ENCODE measurements at regions not wholly inside any gene's neighbourhood (a gene's known extent, or its start where the extent isn't known, plus 50 kb on each side); places are given as distances from the start of the nearest gene placed in this dataset.
"Not testable (repeated sequence)": the region's sequence is repeated elsewhere in the genome, so short reads cannot be mapped to it uniquely, and the experiment has no call there.

GRCh38 chr1:70586046-70586445 is 175.0 kb downstream of the CTH start:
- no peak for DNase-seq
- TF ChIP-seq POLR2A (IDR thresholded peaks at IDR 0.05; ENCODE audit: low read length) (no peak), GATA1 (IDR thresholded peaks at IDR 0.05; ENCODE audit: low read depth, low read length) (no peak)

- TF ChIP-seq POLR2A (IDR thresholded peaks at IDR 0.05; ENCODE audit: low read length), result no peak
- TF ChIP-seq GATA1 (IDR thresholded peaks at IDR 0.05; ENCODE audit: low read depth, low read length), result no peak
- no peak for DNase-seq
These were observed 176.9 kb downstream of the CTH start for GRCh38 chr1:70587872-70588366.

GRCh38 chr1:70593551-70593950 is 182.5 kb downstream of the CTH start:
- DNase-seq, result not testable (repeated sequence)

GRCh38 chr1:70608815-70609214 is 197.7 kb downstream of the CTH start:
- TF ChIP-seq POLR2A (IDR thresholded peaks at IDR 0.05; ENCODE audit: low read length) (no peak), GATA1 (IDR thresholded peaks at IDR 0.05; ENCODE audit: low read depth, low read length) (no peak)
- DNase-seq, result no peak

GRCh38 chr1:70610164-70610563 is 199.1 kb downstream of the CTH start:
- DNase-seq, result not testable (repeated sequence)

- no peak for DNase-seq
- TF ChIP-seq GATA1 (IDR thresholded peaks at IDR 0.05; ENCODE audit: low read depth, low read length), result no peak
- TF ChIP-seq POLR2A (IDR thresholded peaks at IDR 0.05; ENCODE audit: low read length), result no peak
These were observed 205.9 kb downstream of the CTH start for GRCh38 chr1:70616946-70617345.

- DNase-seq, result no peak
- TF ChIP-seq GATA1 (IDR thresholded peaks at IDR 0.05; ENCODE audit: low read depth, low read length), result no peak
- TF ChIP-seq POLR2A (IDR thresholded peaks at IDR 0.05; ENCODE audit: low read length), result no peak
These were observed 206.7 kb downstream of the CTH start for GRCh38 chr1:70617728-70618127.

GRCh38 chr1:70627910-70628309 is 216.8 kb downstream of the CTH start:
- DNase-seq, result peak in 1 of 2 experiments; percentile 9
- TF ChIP-seq GATA1 (IDR thresholded peaks at IDR 0.05; ENCODE audit: low read depth, low read length) (no peak), POLR2A (IDR thresholded peaks at IDR 0.05; ENCODE audit: low read length) (no peak)

- TF ChIP-seq GATA1 (IDR thresholded peaks at IDR 0.05; ENCODE audit: low read depth, low read length), result no peak
- no peak for TF ChIP-seq POLR2A (IDR thresholded peaks at IDR 0.05; ENCODE audit: low read length)
- no peak for DNase-seq
These were observed 217.9 kb downstream of the CTH start for GRCh38 chr1:70628973-70629372.

- no peak for TF ChIP-seq POLR2A (IDR thresholded peaks at IDR 0.05; ENCODE audit: low read length)
- DNase-seq, result no peak
These were observed 221.9 kb downstream of the CTH start for GRCh38 chr1:70633004-70633403.

GRCh38 chr1:70635868-70636267 is 224.8 kb downstream of the CTH start:
- TF ChIP-seq POLR2A (IDR thresholded peaks at IDR 0.05; ENCODE audit: low read length) (no peak), GATA1 (IDR thresholded peaks at IDR 0.05; ENCODE audit: low read depth, low read length) (no peak)
- no peak for DNase-seq

- no peak for TF ChIP-seq GATA1 (IDR thresholded peaks at IDR 0.05; ENCODE audit: low read depth, low read length)
- no peak for TF ChIP-seq POLR2A (IDR thresholded peaks at IDR 0.05; ENCODE audit: low read length)
These were observed 230.8 kb downstream of the CTH start for GRCh38 chr1:70641868-70642267.

GRCh38 chr1:70656361-70656760 is 245.3 kb downstream of the CTH start:
- no peak for DNase-seq
- TF ChIP-seq GATA1 (IDR thresholded peaks at IDR 0.05; ENCODE audit: low read depth, low read length), result no peak
- no peak for TF ChIP-seq POLR2A (IDR thresholded peaks at IDR 0.05; ENCODE audit: low read length)

More at GRCh38 chr1:70641868-70642267, 230.8 kb downstream of the CTH start:
- DNase-seq, result no peak

GRCh38 chr1:70659891-70660290 is 248.8 kb downstream of the CTH start:
- TF ChIP-seq POLR2A (IDR thresholded peaks at IDR 0.05; ENCODE audit: low read length) (no peak), GATA1 (IDR thresholded peaks at IDR 0.05; ENCODE audit: low read depth, low read length) (no peak)
- no peak for DNase-seq

GRCh38 chr1:70666381-70667140 is 255.5 kb downstream of the CTH start:
- TF ChIP-seq POLR2A (IDR thresholded peaks at IDR 0.05; ENCODE audit: low read length) (no peak), GATA1 (IDR thresholded peaks at IDR 0.05; ENCODE audit: low read depth, low read length) (no peak)
- no peak for DNase-seq

Data from erythroblast (primary cell).